VCaP (cell line): ENCODE measurements at regions not wholly inside any gene's neighbourhood (a gene's known extent, or its start where the extent isn't known, plus 50 kb on each side); places are given as distances from the start of the nearest gene placed in this dataset.
A peak's percentile ranks its signal among the peaks of the same experiment; 100 is the strongest.

ENCODE experiments used
- H3K27ac ChIP-seq: fragments of 450-650 bp; 2 replicates; pipeline ENCODE4 v1.5.1; 2017
- CTCF ChIP-seq: fragments of 450-650 bp; conservative IDR thresholded peaks from 2 replicates; pipeline ENCODE4 v1.5.1; 2017; ENCODE audit warnings: mild to moderate bottlenecking, moderate library complexity

GRCh38 chr2:163370169-163370886, 365.5 kb downstream of the FIGN start:
- H3K27ac ChIP-seq: no peak overlapping the region
- TF ChIP-seq CTCF: no peak

- no peak for TF ChIP-seq CTCF
- peak overlapping the region; percentile 51; the same call in 1 of the 2 replicates for H3K27ac ChIP-seq
Measured at GRCh38 chr2:163369111-163369510, 366.7 kb downstream of the FIGN start.

- no peak for TF ChIP-seq CTCF
- peak overlapping the region; percentile 51 for H3K27ac ChIP-seq
Measured at GRCh38 chr2:163368655-163369054, 367.2 kb downstream of the FIGN start.

GRCh38 chr2:163367825-163368582, 367.8 kb downstream of the FIGN start:
- TF ChIP-seq CTCF: no peak

GRCh38 chr2:163364736-163365135, 371.1 kb downstream of the FIGN start:
- TF ChIP-seq CTCF: no peak
- H3K27ac ChIP-seq: no peak overlapping the region

More at GRCh38 chr2:163367825-163368582, 367.8 kb downstream of the FIGN start:
- peak overlapping the region; percentile 51 for H3K27ac ChIP-seq

GRCh38 chr2:163353551-163353950, 382.3 kb downstream of the FIGN start:
- no peak for TF ChIP-seq CTCF
- no peak overlapping the region for H3K27ac ChIP-seq

GRCh38 chr2:163351966-163352365, 383.8 kb downstream of the FIGN start:
- no peak overlapping the region for H3K27ac ChIP-seq
- TF ChIP-seq CTCF: no peak
